Neural progenitor cell (in vitro differentiated cells): ENCODE measurements at regions not wholly inside any gene's neighbourhood (a gene's known extent, or its start where the extent isn't known, plus 50 kb on each side); places are given as distances from the start of the nearest gene placed in this dataset.

Experiments
- DNase-seq: peaks from one replicate; pipeline ENCODE4 v3.0.0-alpha.2; 2016; ENCODE audit warnings: low spot score
- H2AFZ ChIP-seq: fragments of 200-600 bp; sonication (generic); replicated peaks from 2 replicates; pipeline ENCODE4 v1.6.1; 2016; ENCODE audit warnings: antibody characterized with exemption
- H3F3A ChIP-seq: fragments of 200-600 bp; sonication (generic); 2 replicates; pipeline ENCODE4 v1.6.1; 2016; ENCODE audit warnings: antibody characterized with exemption, low read depth
- H3K27ac ChIP-seq: fragments of 200-600 bp; sonication (generic); 2 replicates; pipeline ENCODE4 v1.5.1; 2016; ENCODE audit warnings: mild to moderate bottlenecking
- H3K27me3 ChIP-seq: fragments of 200-600 bp; sonication (generic); 2 replicates; pipeline ENCODE4 v1.6.1; 2016; ENCODE audit warnings: mild to moderate bottlenecking, moderate library complexity
- H3K36me3 ChIP-seq: fragments of 200-600 bp; sonication (generic); 2 replicates; pipeline ENCODE4 v1.5.1; 2016
- H3K4me1 ChIP-seq: fragments of 200-600 bp; sonication (generic); 2 replicates; pipeline ENCODE4 v1.6.1; 2016; ENCODE audit warnings: mixed run types
- H3K4me2 ChIP-seq: fragments of 200-600 bp; sonication (generic); 2 replicates; pipeline ENCODE4 v1.6.1; 2016
- H3K4me3 ChIP-seq: fragments of 200-600 bp; sonication (generic); 2 replicates; pipeline ENCODE4 v1.5.1; 2016
- H3K79me2 ChIP-seq: fragments of 200-600 bp; sonication (generic); 2 replicates; pipeline ENCODE4 v1.6.1; 2016; ENCODE audit warnings: low read depth
- H3K9ac ChIP-seq: fragments of 200-600 bp; sonication (generic); 2 replicates; pipeline ENCODE4 v1.6.1; 2016
- H3K9me3 ChIP-seq: fragments of 200-600 bp; sonication (generic); 2 replicates; pipeline ENCODE4 v1.5.1; 2016; ENCODE audit warnings: low read depth
- H4K20me1 ChIP-seq: fragments of 200-600 bp; sonication (generic); 2 replicates; pipeline ENCODE4 v1.6.1; 2016; ENCODE audit warnings: low read depth
- H3K27ac Mint-ChIP-seq: 3 replicates; pipeline ENCODE4 v1.8.0; 2021; ENCODE audit warnings: mixed read lengths
- H3K27me3 Mint-ChIP-seq: 2 replicates; pipeline ENCODE4 v1.8.0; 2022; ENCODE audit warnings: low read depth, mild to moderate bottlenecking, inconsistent platforms, moderate library complexity, mixed read lengths; ENCODE audit not compliant: insufficient read depth
- H3K36me3 Mint-ChIP-seq: 3 replicates; pipeline ENCODE4 v1.8.0; 2021; ENCODE audit warnings: mixed read lengths
- H3K4me1 Mint-ChIP-seq: 3 replicates; pipeline ENCODE4 v1.8.0; 2021; ENCODE audit warnings: mixed read lengths
- H3K4me3 Mint-ChIP-seq: 3 replicates; pipeline ENCODE4 v1.8.0; 2021; ENCODE audit warnings: mild to moderate bottlenecking, moderate library complexity, mixed read lengths
- H3K9me3 Mint-ChIP-seq: 3 replicates; pipeline ENCODE4 v1.8.0; 2020; ENCODE audit warnings: mixed read lengths
- EZH2 ChIP-seq: fragments of 200-600 bp; sonication (generic); IDR thresholded peaks from 2 replicates; pipeline ENCODE4 v1.6.1; 2017; ENCODE audit warnings: antibody characterized with exemption, mild to moderate bottlenecking, moderate library complexity
- EZH2phosphoT487 ChIP-seq: fragments of 200-600 bp; sonication (generic); IDR thresholded peaks from 2 replicates; pipeline ENCODE4 v1.6.1; 2017; ENCODE audit warnings: antibody characterized with exemption
- TF ChIP-seq, protein P1 (sequence below): fragments of 200-600 bp; sonication (generic); IDR thresholded peaks from 2 replicates; pipeline ENCODE4 v1.5.1; 2017; ENCODE audit warnings: antibody characterized with exemption, mild to moderate bottlenecking

DNA sequence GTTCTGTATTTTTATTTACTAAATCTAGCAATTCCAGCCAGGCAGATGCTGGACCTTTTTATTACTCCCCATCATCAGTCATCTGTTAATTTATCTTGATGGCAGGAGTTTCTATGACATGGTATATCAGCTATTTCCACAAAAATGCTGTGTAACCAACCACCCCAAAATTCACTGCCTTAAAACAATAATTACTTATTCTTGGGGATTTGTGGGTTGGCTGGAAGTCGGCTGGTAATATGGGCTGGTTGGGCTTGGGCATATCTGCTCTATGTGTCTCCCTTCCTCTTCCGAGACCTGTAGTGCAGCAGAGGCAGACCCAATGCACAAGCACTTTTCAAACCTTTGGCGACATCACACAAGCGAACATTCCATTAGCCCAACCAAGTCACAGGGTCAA is 92.1 kb upstream of the UBE2E1 start:
- H2AFZ ChIP-seq, result no peak overlapping the region
- peaks cover 14% of the 10 kb centered on the region for H3F3A ChIP-seq
- TF ChIP-seq EZH2phosphoT487, result no peak
- TF ChIP-seq, protein P1, sequence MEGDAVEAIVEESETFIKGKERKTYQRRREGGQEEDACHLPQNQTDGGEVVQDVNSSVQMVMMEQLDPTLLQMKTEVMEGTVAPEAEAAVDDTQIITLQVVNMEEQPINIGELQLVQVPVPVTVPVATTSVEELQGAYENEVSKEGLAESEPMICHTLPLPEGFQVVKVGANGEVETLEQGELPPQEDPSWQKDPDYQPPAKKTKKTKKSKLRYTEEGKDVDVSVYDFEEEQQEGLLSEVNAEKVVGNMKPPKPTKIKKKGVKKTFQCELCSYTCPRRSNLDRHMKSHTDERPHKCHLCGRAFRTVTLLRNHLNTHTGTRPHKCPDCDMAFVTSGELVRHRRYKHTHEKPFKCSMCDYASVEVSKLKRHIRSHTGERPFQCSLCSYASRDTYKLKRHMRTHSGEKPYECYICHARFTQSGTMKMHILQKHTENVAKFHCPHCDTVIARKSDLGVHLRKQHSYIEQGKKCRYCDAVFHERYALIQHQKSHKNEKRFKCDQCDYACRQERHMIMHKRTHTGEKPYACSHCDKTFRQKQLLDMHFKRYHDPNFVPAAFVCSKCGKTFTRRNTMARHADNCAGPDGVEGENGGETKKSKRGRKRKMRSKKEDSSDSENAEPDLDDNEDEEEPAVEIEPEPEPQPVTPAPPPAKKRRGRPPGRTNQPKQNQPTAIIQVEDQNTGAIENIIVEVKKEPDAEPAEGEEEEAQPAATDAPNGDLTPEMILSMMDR, result no peak

DNA sequence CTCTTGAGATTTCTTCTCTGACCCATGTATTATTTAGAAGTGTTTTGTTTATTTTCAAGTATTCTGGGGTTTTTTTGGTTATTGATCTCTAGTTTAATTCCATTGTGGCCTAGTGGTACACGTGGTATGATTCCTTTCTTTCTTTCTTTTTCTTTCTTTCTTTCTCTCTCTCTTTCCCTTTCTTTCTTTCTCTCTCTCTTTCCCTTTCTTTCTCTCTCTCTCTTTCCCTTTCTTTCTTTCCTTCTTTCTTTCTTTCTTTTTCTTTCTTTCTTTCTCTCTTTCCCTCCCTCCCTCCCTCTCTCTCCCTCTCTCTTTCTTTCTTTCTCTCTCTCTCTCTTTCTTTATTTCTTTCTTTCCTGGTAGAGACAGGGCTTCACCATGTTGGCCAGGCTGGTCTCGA is 85.7 kb upstream of the UBE2E1 start:
- no peaks in the 10 kb centered on the region for H3K9me3 ChIP-seq
- Mint-ChIP-seq H3K4me3 (no peak overlapping the region), H3K27ac (no peak overlapping the region), H3K36me3 (no peaks in the 10 kb centered on the region), H3K4me1 (no peaks in the 10 kb centered on the region), H3K9me3 (peaks cover 15% of the 10 kb centered on the region), H3K27me3 (peaks cover 1% of the 10 kb centered on the region)
- H3F3A ChIP-seq, result no peaks in the 10 kb centered on the region
- no peaks in the 10 kb centered on the region for H4K20me1 ChIP-seq
- DNase-seq, result no peak
- H3K9ac ChIP-seq, result no peak overlapping the region
- H3K4me2 ChIP-seq, result no peak overlapping the region
- no peaks in the 10 kb centered on the region for H3K27me3 ChIP-seq
- no peaks in the 10 kb centered on the region for H3K4me1 ChIP-seq
- H3K36me3 ChIP-seq, result no peaks in the 10 kb centered on the region
- H3K4me3 ChIP-seq, result no peak overlapping the region
- TF ChIP-seq, protein P1, result no peak
- TF ChIP-seq EZH2phosphoT487, result no peak
- TF ChIP-seq EZH2, result no peak
- H3K27ac ChIP-seq, result no peak overlapping the region
- no peaks in the 10 kb centered on the region for H3K79me2 ChIP-seq
- H2AFZ ChIP-seq, result no peak overlapping the region

More for the DNA sequence above, 92.1 kb upstream of the UBE2E1 start:
- H3K27ac ChIP-seq, result no peak overlapping the region
- no peaks in the 10 kb centered on the region for H3K36me3 ChIP-seq
- H3K9me3 ChIP-seq, result no peaks in the 10 kb centered on the region
- peaks cover 30% of the 10 kb centered on the region for H3K4me1 Mint-ChIP-seq
- H3K79me2 ChIP-seq, result no peaks in the 10 kb centered on the region
- H3K36me3 Mint-ChIP-seq, result no peaks in the 10 kb centered on the region
- no peak overlapping the region for H3K4me3 Mint-ChIP-seq
- DNase-seq, result no peak
- no peaks in the 10 kb centered on the region for H4K20me1 ChIP-seq
- H3K27me3 Mint-ChIP-seq, result peaks cover 2% of the 10 kb centered on the region
- H3K27ac Mint-ChIP-seq, result no peak overlapping the region
- H3K27me3 ChIP-seq, result no peaks in the 10 kb centered on the region
- H3K9ac ChIP-seq, result no peak overlapping the region
- no peak overlapping the region for H3K4me2 ChIP-seq
- H3K4me1 ChIP-seq, result peaks cover 19% of the 10 kb centered on the region
- peaks cover 18% of the 10 kb centered on the region for H3K9me3 Mint-ChIP-seq
- no peak overlapping the region for H3K4me3 ChIP-seq

DNA sequence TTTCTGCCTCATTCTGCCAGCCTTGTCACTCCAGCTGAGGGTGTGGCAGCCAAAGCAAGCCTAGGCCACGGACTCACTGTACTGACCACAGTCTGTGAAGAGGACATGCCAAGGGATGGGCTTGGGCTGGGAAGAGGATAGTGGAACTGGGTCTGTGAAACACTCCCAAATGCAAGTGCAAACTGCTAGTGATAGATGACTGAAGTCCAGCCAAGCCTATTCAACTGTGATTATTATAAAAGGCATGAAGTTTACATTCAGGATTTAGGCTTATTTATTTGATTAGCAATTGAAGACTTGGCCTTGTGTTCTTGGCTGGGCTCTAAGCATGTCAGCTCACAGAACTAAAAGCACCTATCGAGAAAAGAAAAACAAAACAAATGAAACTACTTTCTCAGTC is 84.9 kb upstream of the UBE2E1 start:
- Histone ChIP-seq H3K27ac (no peak overlapping the region), H3F3A (no peaks in the 10 kb centered on the region), H3K9me3 (no peaks in the 10 kb centered on the region), H3K4me1 (no peaks in the 10 kb centered on the region), H4K20me1 (no peaks in the 10 kb centered on the region), H3K36me3 (no peaks in the 10 kb centered on the region), H3K79me2 (no peaks in the 10 kb centered on the region), H3K4me2 (no peak overlapping the region), H3K9ac (no peak overlapping the region), H3K4me3 (no peak overlapping the region), H2AFZ (no peak overlapping the region), H3K27me3 (no peaks in the 10 kb centered on the region)
- Mint-ChIP-seq H3K27me3 (no peaks in the 10 kb centered on the region), H3K9me3 (peaks cover 12% of the 10 kb centered on the region), H3K36me3 (no peaks in the 10 kb centered on the region), H3K4me3 (no peak overlapping the region), H3K4me1 (no peaks in the 10 kb centered on the region), H3K27ac (no peak overlapping the region)
- TF ChIP-seq EZH2 (no peak), EZH2phosphoT487 (no peak)
- TF ChIP-seq, protein P1, result no peak
- no peak for DNase-seq

DNA sequence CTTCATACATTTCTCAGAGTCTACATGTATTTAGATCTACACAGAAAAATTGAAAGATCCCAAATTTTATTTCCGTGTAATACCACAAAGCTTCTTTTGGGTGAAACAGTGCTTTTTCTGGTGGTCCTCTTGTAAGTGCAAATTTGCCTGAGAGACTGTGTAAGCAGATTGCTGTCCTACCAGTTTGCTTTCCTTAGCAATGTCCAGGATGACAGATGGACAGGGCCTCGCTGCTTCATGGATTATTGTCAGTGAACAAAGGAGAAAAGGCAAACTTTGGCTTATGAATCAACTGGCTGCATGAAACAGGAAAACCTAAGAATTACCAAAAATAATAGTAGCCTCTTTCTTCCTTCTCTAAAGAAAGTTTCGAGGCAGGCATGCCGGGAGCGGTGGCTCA is 82.6 kb upstream of the UBE2E1 start:
- TF ChIP-seq EZH2phosphoT487 (no peak), EZH2 (no peak)
- TF ChIP-seq, protein P1, result no peak
- H2AFZ ChIP-seq, result no peak overlapping the region
- H3K9ac ChIP-seq, result no peak overlapping the region
- DNase-seq, result no peak
- no peaks in the 10 kb centered on the region for H3K27me3 ChIP-seq
- no peaks in the 10 kb centered on the region for H3K36me3 Mint-ChIP-seq
- no peak overlapping the region for H3K4me2 ChIP-seq
- no peaks in the 10 kb centered on the region for H3K9me3 Mint-ChIP-seq
- H3K4me1 ChIP-seq, result peaks cover 3% of the 10 kb centered on the region
- H3K9me3 ChIP-seq, result no peaks in the 10 kb centered on the region
- H3K36me3 ChIP-seq, result no peaks in the 10 kb centered on the region
- peaks cover 2% of the 10 kb centered on the region for H3K27me3 Mint-ChIP-seq
- H3K4me3 ChIP-seq, result no peak overlapping the region
- no peaks in the 10 kb centered on the region for H4K20me1 ChIP-seq
- no peak overlapping the region for H3K27ac Mint-ChIP-seq
- H3K79me2 ChIP-seq, result no peaks in the 10 kb centered on the region
- no peak overlapping the region for H3K27ac ChIP-seq
- peaks cover 7% of the 10 kb centered on the region for H3F3A ChIP-seq
- no peak overlapping the region for H3K4me3 Mint-ChIP-seq
- peaks cover 6% of the 10 kb centered on the region for H3K4me1 Mint-ChIP-seq
